NT2/D1 (cell line): ENCODE measurements at regions not wholly inside any gene's neighbourhood (a gene's known extent, or its start where the extent isn't known, plus 50 kb on each side); places are given as distances from the start of the nearest gene placed in this dataset.

Experiments
- YY1 ChIP-seq: IDR thresholded peaks from 2 replicates; pipeline ENCODE4 v1.6.1; 2011; ENCODE audit not compliant: insufficient read length, insufficient read depth
- ZNF274 ChIP-seq: IDR thresholded peaks from 2 replicates; pipeline ENCODE4 v1.6.1; 2011; ENCODE audit warnings: mild to moderate bottlenecking, low read depth, low read length

- TF ChIP-seq YY1 (no peak), ZNF274 (no peak)
These were observed 90.0 kb upstream of the MC3R start for GRCh38 chr20:56158489-56158888.
